Spleen (tissue), 11 donors: ENCODE measurements at regions not wholly inside any gene's neighbourhood (a gene's known extent, or its start where the extent isn't known, plus 50 kb on each side); places are given as distances from the start of the nearest gene placed in this dataset.

Experiments
- DNase-seq: peaks from one replicate; pipeline ENCODE4 v3.0.0-alpha.2; 2020
- H3K27ac ChIP-seq, 8 donors: fragments of 200-600 bp; sonication (generic) in 7 of 8; 1 replicate in 4 of 8; 2 replicates in 4 of 8; pipeline versions ENCODE4 v1.5.0 to v1.8.0; 2016 to 2021; ENCODE audit warnings: inconsistent platforms in 4 of 8, mild to moderate bottlenecking in 4 of 8, moderate library complexity in 1 of 8
- H3K27me3 ChIP-seq, 7 donors: fragments of 200-600 bp; sonication (generic) in 6 of 7; replicated peaks in 1 of 7; 1 replicate in 4 of 7; 2 replicates in 3 of 7; pipeline versions ENCODE4 v1.5.0 to v1.8.0; 2016 to 2021; ENCODE audit warnings: inconsistent platforms in 3 of 7, mild to moderate bottlenecking in 1 of 7
- H3K36me3 ChIP-seq, 6 donors: fragments of 200-600 bp; sonication (generic) in 5 of 6; 1 replicate in 4 of 6; 2 replicates in 2 of 6; pipeline versions ENCODE4 v1.5.0 to v1.8.0; 2016 to 2021; ENCODE audit warnings: inconsistent platforms in 2 of 6
- H3K4me1 ChIP-seq, 6 donors: fragments of 200-600 bp; sonication (generic) in 5 of 6; 1 replicate in 3 of 6; 2 replicates in 3 of 6; pipeline versions ENCODE4 v1.5.0 to v1.8.0; 2016 to 2021; ENCODE audit warnings: inconsistent platforms in 3 of 6
- H3K4me3 ChIP-seq, 8 donors: fragments of 200-600 bp; sonication (generic) in 7 of 8; 1 replicate in 4 of 8; 2 replicates in 4 of 8; pipeline versions ENCODE4 v1.5.0 to v1.8.0; 2016 to 2021; ENCODE audit warnings: inconsistent platforms in 4 of 8, mild to moderate bottlenecking in 4 of 8, moderate library complexity in 2 of 8
- H3K9me3 ChIP-seq, 8 donors: fragments of 200-600 bp; sonication (generic) in 7 of 8; 1 replicate in 4 of 8; 2 replicates in 4 of 8; pipeline versions ENCODE4 v1.5.0 to v1.8.0; 2016 to 2021; ENCODE audit warnings: inconsistent platforms in 4 of 8
- POLR2A ChIP-seq, 3 donors: fragments of 450-650 bp; IDR thresholded peaks; one replicate each; pipeline ENCODE4 v1.5.1; 2017; ENCODE audit warnings: antibody characterized with exemption in 3 of 3, mild to moderate bottlenecking in 1 of 3
- POLR2AphosphoS5 ChIP-seq, 3 donors: sonication (generic); formaldehyde crosslinking; IDR thresholded peaks; one replicate each; pipeline ENCODE4 v1.5.1; 2017; ENCODE audit warnings: antibody characterized with exemption in 3 of 3
- WGBS, 5 donors: extraction: QIAGEN DNeasy Blood & Tissue Kit in 3 of 5; methylation state at CpG; one replicate each; pipeline versions ENCODE4 v1.1.5 to v1.1.7; 2013 to 2018; 5-methylcytosine and 5-hydroxymethylcytosine counted together
- intact Hi-C: fragments of 100-400 bp; cut with DNase I; formaldehyde crosslinking; loops from one replicate; pipeline ENCODE4 v1.15.0; 2023; ENCODE audit warnings: low total_unique reads
- TF ChIP-seq, protein P1 (sequence below), 11 experiments: fragments of 200-600 bp in 7 of 11; fragments of 450-650 bp in 4 of 11; sonication (generic) in 4 of 11; IDR thresholded peaks in 8 of 11; conservative IDR thresholded peaks in 3 of 11; 1 replicate in 7 of 11; 2 replicates in 4 of 11; pipeline versions ENCODE4 v1.4.0 to v1.8.0; 2016 to 2021; ENCODE audit warnings: antibody characterized with exemption in 11 of 11, inconsistent platforms in 4 of 11, mild to moderate bottlenecking in 1 of 11
- donor health status: healthy with polysubstance abuse.
- donor health status: DM: no; HTN: no; CAD: no; lungs with moderate emphysema.
- donor health status: DM: no; HTN: no; CAD: no.
- donor health status: Bipolar disorder and iron deficiency.
- donor health status: healthy.
- donor health status: DM: no; HTN: no; CAD: no.
- donor health status: DM: yes; HTN: yes; CAD: no.

DNA sequence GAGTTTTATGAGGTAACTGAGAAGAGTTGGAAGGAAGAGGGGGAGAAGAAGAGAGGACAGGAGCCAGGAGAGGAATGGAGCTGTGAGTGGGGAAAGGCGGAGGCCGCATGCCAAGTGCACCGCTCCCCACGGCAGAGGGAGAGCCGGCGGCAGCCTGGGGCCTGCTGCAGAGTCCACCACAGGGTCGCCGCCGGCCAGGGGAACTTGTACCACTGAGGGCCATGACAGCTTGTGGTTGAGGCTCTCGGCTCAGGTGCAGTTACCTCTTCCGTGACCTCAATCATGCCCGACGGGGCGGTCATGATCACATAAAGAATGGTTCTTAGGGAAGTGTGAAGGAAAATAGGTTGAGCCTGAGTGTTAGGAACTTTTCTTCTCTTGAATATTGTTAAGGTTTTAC lies 325.0 kb downstream of the SNAPC1 start:
- Histone ChIP-seq H3K4me3 (no peak overlapping the region), H3K27ac (no peak overlapping the region), H3K4me1 (peaks cover 0 to 6% (median 4%) of the 10 kb centered on the region in 6 donors), H3K27me3 (no peaks in the 10 kb centered on the region), H3K9me3 (peaks cover 0 to 14% (median 5%) of the 10 kb centered on the region in 8 donors), H3K36me3 (no peaks in the 10 kb centered on the region)
- DNase-seq = no peak
- intact Hi-C loops = no loop called here
- no peak for TF ChIP-seq POLR2A (IDR thresholded peaks at IDR 0.05)
- TF ChIP-seq POLR2AphosphoS5 (IDR thresholded peaks at IDR 0.05) = no peak
- TF ChIP-seq, protein P1, sequence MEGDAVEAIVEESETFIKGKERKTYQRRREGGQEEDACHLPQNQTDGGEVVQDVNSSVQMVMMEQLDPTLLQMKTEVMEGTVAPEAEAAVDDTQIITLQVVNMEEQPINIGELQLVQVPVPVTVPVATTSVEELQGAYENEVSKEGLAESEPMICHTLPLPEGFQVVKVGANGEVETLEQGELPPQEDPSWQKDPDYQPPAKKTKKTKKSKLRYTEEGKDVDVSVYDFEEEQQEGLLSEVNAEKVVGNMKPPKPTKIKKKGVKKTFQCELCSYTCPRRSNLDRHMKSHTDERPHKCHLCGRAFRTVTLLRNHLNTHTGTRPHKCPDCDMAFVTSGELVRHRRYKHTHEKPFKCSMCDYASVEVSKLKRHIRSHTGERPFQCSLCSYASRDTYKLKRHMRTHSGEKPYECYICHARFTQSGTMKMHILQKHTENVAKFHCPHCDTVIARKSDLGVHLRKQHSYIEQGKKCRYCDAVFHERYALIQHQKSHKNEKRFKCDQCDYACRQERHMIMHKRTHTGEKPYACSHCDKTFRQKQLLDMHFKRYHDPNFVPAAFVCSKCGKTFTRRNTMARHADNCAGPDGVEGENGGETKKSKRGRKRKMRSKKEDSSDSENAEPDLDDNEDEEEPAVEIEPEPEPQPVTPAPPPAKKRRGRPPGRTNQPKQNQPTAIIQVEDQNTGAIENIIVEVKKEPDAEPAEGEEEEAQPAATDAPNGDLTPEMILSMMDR (IDR thresholded peaks at IDR 0.05 in 8 of 11, conservative IDR thresholded peaks at IDR 0.05 in 3 of 11) = no peak
- WGBS, 5 donors = 94 to 96% (median 95%) methylated on average over 14 of the region's 14 CpGs

DNA sequence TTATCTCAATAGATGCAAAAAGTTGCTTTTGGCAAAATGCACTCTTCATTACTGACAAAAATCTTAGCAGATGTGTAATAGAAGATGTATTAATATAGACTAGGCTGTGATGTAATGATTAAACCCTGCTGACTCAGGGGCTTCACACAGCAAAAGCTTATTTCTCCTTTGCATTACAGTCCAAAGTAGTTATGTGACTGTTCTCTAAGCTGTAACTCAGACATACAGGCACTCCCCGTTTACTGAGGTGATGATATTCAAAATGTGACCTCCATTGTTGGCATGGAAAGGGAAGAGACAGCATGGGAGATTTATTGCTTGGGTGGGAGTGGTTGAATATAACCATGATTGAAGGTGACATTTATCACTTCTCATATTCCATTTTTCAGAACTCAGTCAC lies 331.5 kb downstream of the SNAPC1 start:
- intact Hi-C loops = no loop called here
- H3K27ac ChIP-seq = no peak overlapping the region
- H3K36me3 ChIP-seq = no peaks in the 10 kb centered on the region
- WGBS, 5 donors = 66 to 87% (median 79%) methylated on average over 1 of the region's 1 CpG
- DNase-seq = no peak
- H3K4me1 ChIP-seq = peaks cover 6 to 23% (median 12%) of the 10 kb centered on the region in 6 donors
- H3K27me3 ChIP-seq = no peaks in the 10 kb centered on the region
- H3K4me3 ChIP-seq = no peak overlapping the region
- H3K9me3 ChIP-seq = peaks cover 0 to 12% (median 3%) of the 10 kb centered on the region in 8 donors
- TF ChIP-seq POLR2A (IDR thresholded peaks at IDR 0.05) (no peak), POLR2AphosphoS5 (IDR thresholded peaks at IDR 0.05) (no peak)
- TF ChIP-seq, protein P1 (IDR thresholded peaks at IDR 0.05 in 8 of 11, conservative IDR thresholded peaks at IDR 0.05 in 3 of 11) = no peak

DNA sequence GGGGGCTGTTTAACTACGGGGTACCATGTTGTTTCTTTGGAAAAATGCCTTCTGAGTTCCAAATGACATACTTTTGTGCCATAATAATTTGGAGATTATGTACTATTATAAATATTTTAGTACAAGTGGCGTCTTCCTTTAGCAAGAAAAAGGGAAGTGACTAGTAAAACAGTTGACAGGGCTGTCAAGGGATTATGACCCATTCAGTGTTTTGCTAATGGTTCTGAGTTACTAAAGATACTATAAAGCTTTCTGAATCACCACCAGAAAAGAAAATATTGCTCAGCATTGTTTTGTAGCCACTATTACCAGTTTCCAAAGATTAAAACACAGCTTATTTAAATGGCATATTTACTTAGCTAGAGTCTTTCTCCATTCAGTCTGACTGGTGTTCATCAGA lies 334.9 kb downstream of the SNAPC1 start:
- DNase-seq = no peak
- Histone ChIP-seq H3K27me3 (no peaks in the 10 kb centered on the region), H3K9me3 (peaks cover 0 to 8% (median 3%) of the 10 kb centered on the region in 8 donors), H3K27ac (peak overlapping the region in 3 of 8 donors; percentile 13 to 56 (median 56)), H3K4me3 (no peak overlapping the region), H3K36me3 (no peaks in the 10 kb centered on the region), H3K4me1 (peaks cover 6 to 24% (median 12%) of the 10 kb centered on the region in 6 donors)
- TF ChIP-seq POLR2AphosphoS5 (IDR thresholded peaks at IDR 0.05) (no peak), POLR2A (IDR thresholded peaks at IDR 0.05) (no peak)
- TF ChIP-seq, protein P1 (IDR thresholded peaks at IDR 0.05 in 8 of 11, conservative IDR thresholded peaks at IDR 0.05 in 3 of 11) = no peak
- WGBS, 5 donors = 36 to 50% (median 37%) methylated on average over 2 of the region's 2 CpGs
- intact Hi-C loops = no loop called here

DNA sequence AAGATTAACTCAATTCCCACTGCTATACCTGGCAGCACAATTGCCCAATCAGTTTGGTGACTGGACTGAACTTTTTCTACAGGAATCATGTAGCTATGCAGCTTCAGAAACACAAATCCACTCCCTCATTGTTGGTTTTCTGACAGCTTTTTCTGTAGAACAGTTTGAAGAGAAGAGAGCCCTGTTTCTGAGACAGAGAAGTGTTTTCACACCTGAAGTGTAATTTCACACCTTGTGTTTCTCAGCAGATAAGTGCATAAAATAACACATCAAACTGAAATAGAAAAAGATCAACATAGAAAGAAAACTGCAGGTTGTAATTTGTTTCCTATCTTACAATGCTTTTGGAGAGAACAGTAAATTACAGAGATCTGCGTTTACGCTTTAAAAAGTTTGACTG lies 335.6 kb downstream of the SNAPC1 start:
- intact Hi-C loops = no loop called here
- peaks cover 6 to 24% (median 12%) of the 10 kb centered on the region in 6 donors for H3K4me1 ChIP-seq
- H3K27ac ChIP-seq = peak overlapping the region in 4 of 8 donors; percentile 3 to 56 (median 46)
- DNase-seq = no peak
- TF ChIP-seq POLR2AphosphoS5 (IDR thresholded peaks at IDR 0.05) = no peak
- no peak overlapping the region for H3K4me3 ChIP-seq
- H3K9me3 ChIP-seq = peaks cover 0 to 8% (median 3%) of the 10 kb centered on the region in 8 donors
- WGBS, 5 donors = 78 to 90% (median 86%) methylated on average over 2 of the region's 2 CpGs
- H3K27me3 ChIP-seq = no peaks in the 10 kb centered on the region
- H3K36me3 ChIP-seq = no peaks in the 10 kb centered on the region

DNA sequence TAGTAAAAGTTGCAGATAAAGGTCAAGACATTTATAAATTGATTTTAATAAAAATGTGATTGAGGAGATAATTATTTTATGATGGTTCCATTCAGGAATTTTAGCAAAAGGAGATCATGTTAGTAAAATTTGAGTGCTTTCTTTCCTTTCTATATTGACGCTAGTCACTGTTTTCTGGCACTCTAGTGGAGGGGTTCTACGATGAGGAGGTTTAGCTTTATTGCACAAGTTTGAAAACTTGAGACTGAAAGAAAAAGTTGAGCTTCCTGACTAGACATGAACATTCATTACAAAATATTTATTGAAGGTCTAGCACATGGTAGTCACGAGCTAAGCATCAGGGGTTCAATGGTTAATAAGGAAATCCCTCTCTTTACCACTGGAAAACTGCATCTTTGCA lies 336.1 kb downstream of the SNAPC1 start:
- 73 to 86% (median 79%) methylated on average over 3 of the region's 3 CpGs for WGBS, 5 donors
- peaks cover 0 to 8% (median 3%) of the 10 kb centered on the region in 8 donors for H3K9me3 ChIP-seq

More for the DNA sequence above, 336.1 kb downstream of the SNAPC1 start:
- TF ChIP-seq POLR2AphosphoS5 (IDR thresholded peaks at IDR 0.05) (no peak), POLR2A (IDR thresholded peaks at IDR 0.05) (no peak)
- TF ChIP-seq, protein P1 (IDR thresholded peaks at IDR 0.05 in 8 of 11, conservative IDR thresholded peaks at IDR 0.05 in 3 of 11) = no peak
- Histone ChIP-seq H3K36me3 (no peaks in the 10 kb centered on the region), H3K27me3 (no peaks in the 10 kb centered on the region), H3K27ac (peak overlapping the region in 4 of 8 donors; percentile 3 to 56 (median 30)), H3K4me1 (peaks cover 6 to 24% (median 12%) of the 10 kb centered on the region in 6 donors), H3K4me3 (no peak overlapping the region)
- intact Hi-C loops = no loop called here
- DNase-seq = no peak
